ENCODE measurements at regions not wholly inside any gene's neighbourhood (a gene's known extent, or its start where the extent isn't known, plus 50 kb on each side); places are given as distances from the start of the nearest gene placed in this dataset.

GRCh38 chr2:17083902-17084301 is 418.3 kb upstream of the CYRIA start:
- no peak for DNase-seq (ENCODE audit: low read depth)

DNA sequence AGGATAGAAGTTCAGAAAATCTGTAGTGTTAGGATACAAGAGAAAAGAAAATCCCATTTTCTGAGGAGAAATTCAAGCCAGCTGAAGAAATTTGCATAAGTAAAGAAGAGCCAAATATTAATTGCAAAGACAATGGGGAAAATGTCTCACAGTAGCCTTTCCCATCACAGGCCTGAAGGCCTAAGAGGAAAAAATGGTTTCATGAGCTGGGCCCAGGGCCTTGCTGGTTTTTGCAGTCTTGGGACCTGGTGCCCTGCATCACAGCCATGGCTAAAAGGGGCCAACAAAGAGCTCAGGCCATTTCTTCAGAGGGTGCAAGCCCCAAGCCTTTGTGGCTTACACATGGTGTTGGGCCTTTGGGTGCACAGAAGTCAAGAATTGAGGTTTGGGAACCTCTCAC is 413.6 kb upstream of the CYRIA start:
- TF ChIP-seq CTCF (conservative IDR thresholded peaks at IDR 0.05; ENCODE audit: low read depth, low read length) = no peak
- no peak overlapping the region for H3K4me3 ChIP-seq (ENCODE audit: low read depth, low read length)
- DNase-seq (ENCODE audit: low read depth) = no peak

More at GRCh38 chr2:17083902-17084301, 418.3 kb upstream of the CYRIA start:
- H3K4me3 ChIP-seq (ENCODE audit: low read depth, low read length) = no peak overlapping the region
- TF ChIP-seq CTCF (conservative IDR thresholded peaks at IDR 0.05; ENCODE audit: low read depth, low read length) = no peak

- no peak for DNase-seq (ENCODE audit: low read depth)
- H3K4me3 ChIP-seq (ENCODE audit: low read depth, low read length) = no peak overlapping the region
- TF ChIP-seq CTCF (conservative IDR thresholded peaks at IDR 0.05; ENCODE audit: low read depth, low read length) = no peak
Observed at GRCh38 chr2:17076533-17076932, 410.9 kb upstream of the CYRIA start.

- TF ChIP-seq CTCF (conservative IDR thresholded peaks at IDR 0.05; ENCODE audit: low read depth, low read length) = no peak
- no peak overlapping the region for H3K4me3 ChIP-seq (ENCODE audit: low read depth, low read length)
- DNase-seq (ENCODE audit: low read depth) = no peak
Observed at GRCh38 chr2:17070711-17071110, 405.1 kb upstream of the CYRIA start.

DNA sequence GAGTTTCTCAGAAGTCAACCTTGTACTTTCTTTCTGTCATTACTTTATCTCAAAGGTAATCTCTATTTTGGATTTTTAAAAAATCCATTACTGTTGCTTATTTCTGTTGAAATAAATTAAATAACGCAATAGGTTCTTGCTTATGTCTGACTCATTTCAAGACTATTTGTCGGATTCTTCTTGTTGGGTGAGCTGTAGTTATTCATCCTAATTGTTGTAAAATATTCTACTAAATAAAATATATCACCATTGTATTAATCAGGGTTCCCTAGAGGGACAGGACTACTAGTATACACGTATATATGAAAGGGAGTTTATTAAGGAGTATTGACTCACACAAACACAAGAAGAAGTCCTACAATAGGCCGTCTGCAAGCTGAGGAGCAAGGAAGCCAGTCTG is 403.9 kb upstream of the CYRIA start:
- H3K4me3 ChIP-seq (ENCODE audit: low read depth, low read length) = no peak overlapping the region
- no peak for DNase-seq (ENCODE audit: low read depth)
- TF ChIP-seq CTCF (conservative IDR thresholded peaks at IDR 0.05; ENCODE audit: low read depth, low read length) = no peak

DNA sequence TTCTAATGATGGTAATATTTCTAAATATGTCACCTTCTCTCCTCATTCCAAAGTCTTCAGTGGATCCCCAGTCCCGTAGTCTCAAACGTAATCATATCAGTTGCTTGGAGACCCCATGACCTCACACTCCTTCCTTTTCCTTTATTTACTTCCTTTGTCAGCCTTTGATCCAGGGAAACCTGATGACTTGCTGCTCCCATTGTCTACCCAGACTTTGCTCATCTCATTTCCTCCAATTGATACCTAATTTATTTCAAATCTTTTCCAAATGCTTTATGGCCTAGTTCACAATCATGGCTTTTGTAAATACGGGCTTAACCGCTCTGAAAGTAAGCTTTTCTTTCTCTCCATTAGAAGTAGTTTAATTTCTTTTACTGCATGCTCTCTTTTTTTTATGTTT is 402.4 kb upstream of the CYRIA start:
- DNase-seq (ENCODE audit: low read depth) = no peak
- TF ChIP-seq CTCF (conservative IDR thresholded peaks at IDR 0.05; ENCODE audit: low read depth, low read length) = no peak
- no peak overlapping the region for H3K4me3 ChIP-seq (ENCODE audit: low read depth, low read length)

DNA sequence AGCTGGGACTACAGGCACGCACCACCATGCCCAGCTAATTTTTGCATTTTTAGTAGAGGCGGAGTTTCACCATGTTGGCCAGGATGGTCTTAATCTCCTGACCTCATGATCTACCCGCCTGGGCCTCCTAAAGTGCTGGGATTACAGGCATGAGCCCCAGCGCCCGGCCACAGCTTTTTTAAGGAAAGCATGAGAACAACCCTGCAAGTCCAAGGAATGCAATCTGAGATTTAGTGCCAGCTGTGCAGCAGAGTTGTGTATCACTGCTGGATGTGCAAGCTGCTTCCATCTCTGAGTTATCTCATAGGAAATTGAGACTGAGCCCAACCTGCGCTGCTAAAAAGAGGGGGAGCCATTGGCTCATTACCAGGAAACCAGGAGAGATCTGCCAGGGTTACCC is 399.9 kb upstream of the CYRIA start:
- H3K4me3 ChIP-seq (ENCODE audit: low read depth, low read length) = no peak overlapping the region
- no peak for TF ChIP-seq CTCF (conservative IDR thresholded peaks at IDR 0.05; ENCODE audit: low read depth, low read length)
- no peak for DNase-seq (ENCODE audit: low read depth)
